ENCODE measurements at regions not wholly inside any gene's neighbourhood (a gene's known extent, or its start where the extent isn't known, plus 50 kb on each side); places are given as distances from the start of the nearest gene placed in this dataset.

- Histone ChIP-seq H3K4me3 (no peak overlapping the region), H3K9ac (no peak overlapping the region), H4K20me1 (no peaks in the 10 kb centered on the region), H3K9me3 (replicated peaks in 1 of 11) (no peaks in the 10 kb centered on the region), H3K4me2 (no peak overlapping the region), H3K36me3 (no peaks in the 10 kb centered on the region), H3K27me3 (no peaks in the 10 kb centered on the region), H3K27ac (no peak overlapping the region), H3K4me1 (peaks cover 4 to 8% (median 6%) of the 10 kb centered on the region in 10 experiments; a peak in 13 of 20 replicates)
- no peak for TF ChIP-seq Cebpa-rat (IDR thresholded peaks at IDR 0.05)
Observed at GRCh38 chr13:73625562-73626339, 508.5 kb downstream of the KLF12 start.

DNA sequence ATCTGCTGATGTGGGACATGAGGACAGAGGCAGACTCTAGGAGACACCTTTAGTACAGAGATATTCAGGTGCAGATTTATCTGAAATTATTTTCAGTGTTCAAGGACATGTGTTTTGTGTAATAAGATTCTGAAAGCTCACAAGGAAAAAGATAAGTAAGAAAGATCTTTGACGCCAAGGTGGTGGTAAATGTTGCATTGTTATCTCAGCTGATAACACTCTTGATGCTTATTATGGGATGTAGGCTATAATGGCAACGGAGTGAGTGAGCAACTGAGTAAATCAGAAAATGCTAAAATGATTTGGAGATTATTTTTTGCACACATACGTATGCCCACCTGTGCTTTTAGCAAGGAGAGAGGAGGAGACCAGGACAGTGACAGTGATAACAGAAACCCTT lies 510.9 kb downstream of the KLF12 start:
- peaks cover 4 to 8% (median 6%) of the 10 kb centered on the region in 10 experiments; a peak in 13 of 20 replicates for H3K4me1 ChIP-seq
- no peak overlapping the region for H3K4me2 ChIP-seq
- no peak overlapping the region for H3K9ac ChIP-seq
- no peaks in the 10 kb centered on the region for H4K20me1 ChIP-seq
- H3K27ac ChIP-seq = no peak overlapping the region
- H3K36me3 ChIP-seq = no peaks in the 10 kb centered on the region
- no peaks in the 10 kb centered on the region for H3K9me3 ChIP-seq (replicated peaks in 1 of 11)
- H3K4me3 ChIP-seq = no peak overlapping the region
- H3K27me3 ChIP-seq = no peaks in the 10 kb centered on the region
- TF ChIP-seq Cebpa-rat (IDR thresholded peaks at IDR 0.05) = no peak

- H3K4me2 ChIP-seq = peak overlapping the region in 10 of 11 experiments; percentile 7 to 42 (median 34); a peak in 12 of 22 replicates
- no peaks in the 10 kb centered on the region for H3K9me3 ChIP-seq (replicated peaks in 1 of 11)
- no peak overlapping the region for H3K9ac ChIP-seq
- H3K4me3 ChIP-seq = no peak overlapping the region
- H4K20me1 ChIP-seq = no peaks in the 10 kb centered on the region
- peaks cover 4 to 8% (median 6%) of the 10 kb centered on the region in 10 experiments; a peak in 13 of 20 replicates for H3K4me1 ChIP-seq
- no peak for TF ChIP-seq Cebpa-rat (IDR thresholded peaks at IDR 0.05)
- no peaks in the 10 kb centered on the region for H3K36me3 ChIP-seq
- no peaks in the 10 kb centered on the region for H3K27me3 ChIP-seq
- no peak overlapping the region for H3K27ac ChIP-seq
Observed at GRCh38 chr13:73622381-73622780, 511.8 kb downstream of the KLF12 start.

DNA sequence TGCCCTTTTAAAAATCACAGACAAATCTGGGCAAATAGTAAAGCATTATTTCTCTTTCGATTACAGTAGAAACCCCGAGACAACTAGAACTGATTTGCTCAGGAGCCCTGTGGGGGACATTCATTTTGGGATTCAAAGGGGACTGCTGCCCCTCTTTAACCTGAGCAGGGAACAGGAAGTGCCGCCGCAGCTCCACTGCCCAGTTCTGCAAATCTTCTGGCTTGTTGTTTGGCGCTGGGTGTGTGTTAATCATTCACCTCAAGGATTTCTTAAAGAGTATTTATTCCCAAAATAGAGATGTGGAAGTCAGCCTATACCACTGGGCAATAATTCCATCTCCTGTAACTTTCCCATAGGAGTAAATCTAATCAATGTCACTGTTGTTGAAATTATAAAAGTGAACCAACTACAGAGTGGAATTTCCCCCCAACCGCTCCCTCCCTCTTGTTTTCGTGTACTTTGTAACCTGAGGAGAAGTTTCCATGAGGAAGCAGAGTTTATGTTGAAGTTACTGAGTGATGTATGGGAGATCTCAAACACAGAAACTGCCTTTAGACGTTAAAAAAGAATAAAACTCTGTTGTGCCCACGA lies 515.8 kb downstream of the KLF12 start:
- no peak for TF ChIP-seq Cebpa-rat (IDR thresholded peaks at IDR 0.05)
- Histone ChIP-seq H3K4me3 (no peak overlapping the region), H4K20me1 (no peaks in the 10 kb centered on the region), H3K4me2 (no peak overlapping the region), H3K27me3 (no peaks in the 10 kb centered on the region), H3K9me3 (replicated peaks in 1 of 11) (no peaks in the 10 kb centered on the region), H3K36me3 (no peaks in the 10 kb centered on the region), H3K9ac (no peak overlapping the region), H3K4me1 (peaks cover 4 to 8% (median 6%) of the 10 kb centered on the region in 10 experiments; a peak in 13 of 20 replicates), H3K27ac (no peak overlapping the region)

DNA sequence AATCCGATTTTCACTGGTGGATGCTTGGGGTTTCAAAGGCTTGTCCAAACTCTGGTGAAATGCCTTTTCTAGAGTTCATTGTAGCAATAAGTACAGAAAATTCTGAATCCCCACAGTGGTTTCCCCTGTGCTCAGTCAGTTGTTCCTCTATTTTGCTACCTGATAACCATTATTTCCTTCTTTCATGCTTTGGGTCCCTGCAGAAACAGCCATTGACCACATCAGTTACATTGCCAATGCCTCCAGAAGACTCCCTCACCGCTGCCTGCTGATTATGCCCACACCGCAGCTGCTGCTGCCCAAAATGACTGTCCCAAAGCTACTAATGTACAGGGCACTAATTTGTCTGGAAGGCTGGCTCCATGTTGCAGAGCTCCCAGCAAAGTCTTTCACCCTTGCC lies 517.3 kb downstream of the KLF12 start:
- H3K27me3 ChIP-seq = no peaks in the 10 kb centered on the region
- H3K4me1 ChIP-seq = no peaks in the 10 kb centered on the region; a peak in 2 of 20 replicates
- no peaks in the 10 kb centered on the region for H3K9me3 ChIP-seq (replicated peaks in 1 of 11)
- no peak overlapping the region for H3K9ac ChIP-seq
- H3K4me2 ChIP-seq = no peak overlapping the region
- no peaks in the 10 kb centered on the region for H3K36me3 ChIP-seq
- H4K20me1 ChIP-seq = no peaks in the 10 kb centered on the region
- no peak for TF ChIP-seq Cebpa-rat (IDR thresholded peaks at IDR 0.05)
- no peak overlapping the region for H3K27ac ChIP-seq
- no peak overlapping the region for H3K4me3 ChIP-seq

GRCh38 chr13:73610799-73611592 lies 523.2 kb downstream of the KLF12 start:
- no peak for TF ChIP-seq Cebpa-rat (IDR thresholded peaks at IDR 0.05)
- Histone ChIP-seq H3K4me1 (no peaks in the 10 kb centered on the region), H3K27ac (no peak overlapping the region), H3K9ac (no peak overlapping the region), H3K4me3 (no peak overlapping the region), H3K4me2 (no peak overlapping the region), H4K20me1 (no peaks in the 10 kb centered on the region), H3K27me3 (no peaks in the 10 kb centered on the region), H3K9me3 (replicated peaks in 1 of 11) (no peaks in the 10 kb centered on the region), H3K36me3 (no peaks in the 10 kb centered on the region)

GRCh38 chr13:73608711-73609485 lies 525.3 kb downstream of the KLF12 start:
- 0 out of 22 replicates have a peak, but pooled peaks cover 0 to 4% (median 0%) of the 10 kb centered on the region in 11 experiments for H3K9me3 ChIP-seq (replicated peaks in 1 of 11)
- H3K4me2 ChIP-seq = no peak overlapping the region
- no peaks in the 10 kb centered on the region for H3K36me3 ChIP-seq
- H3K4me1 ChIP-seq = no peaks in the 10 kb centered on the region
- no peaks in the 10 kb centered on the region for H3K27me3 ChIP-seq
- no peak overlapping the region for H3K9ac ChIP-seq
- H3K4me3 ChIP-seq = no peak overlapping the region
- no peaks in the 10 kb centered on the region for H4K20me1 ChIP-seq
- no peak overlapping the region for H3K27ac ChIP-seq
- TF ChIP-seq Cebpa-rat (IDR thresholded peaks at IDR 0.05) = no peak

DNA sequence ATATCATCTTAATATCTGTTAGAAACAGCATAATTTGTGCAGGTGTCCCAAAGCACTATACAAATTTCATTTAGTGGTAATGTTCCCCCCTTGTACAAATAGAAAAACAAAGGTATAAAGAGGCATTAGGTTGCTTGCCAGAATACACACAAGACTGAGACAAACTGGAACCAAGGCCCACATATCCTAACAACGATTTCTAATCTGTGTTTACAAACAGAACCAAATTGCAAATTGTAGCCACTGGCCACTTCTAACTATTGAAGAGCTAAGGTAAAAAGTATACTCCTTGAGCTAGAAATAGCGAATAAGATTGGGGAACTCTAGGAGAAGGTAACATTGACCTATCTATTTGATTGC lies 526.1 kb downstream of the KLF12 start:
- Histone ChIP-seq H3K27ac (no peak overlapping the region), H3K4me1 (no peaks in the 10 kb centered on the region), H3K9me3 (replicated peaks in 1 of 11) (0 out of 22 replicates have a peak, but pooled peaks cover 0 to 4% (median 0%) of the 10 kb centered on the region in 11 experiments), H3K4me2 (no peak overlapping the region), H4K20me1 (no peaks in the 10 kb centered on the region), H3K27me3 (no peaks in the 10 kb centered on the region), H3K9ac (no peak overlapping the region), H3K36me3 (no peaks in the 10 kb centered on the region), H3K4me3 (no peak overlapping the region)
- no peak for TF ChIP-seq Cebpa-rat (IDR thresholded peaks at IDR 0.05)

Measured in BLaER1 treated with 17β-estradiol and CSF1 and Interleukin-3, amounts not matched to agents 10 nM and 100 nM (cell line).